WERI-Rb-1 (cell line): ENCODE measurements at regions not wholly inside any gene's neighbourhood (a gene's known extent, or its start where the extent isn't known, plus 50 kb on each side); places are given as distances from the start of the nearest gene placed in this dataset.

Source experiments
- DNase-seq: peaks from one replicate; pipeline ENCODE4 v3.0.0-alpha.2; 2020
- H3K27ac ChIP-seq: fragments of 250-450 bp; sonication (Bioruptor Pico); 2 replicates; pipeline ENCODE4 v1.5.1; 2020; ENCODE audit warnings: mild to moderate bottlenecking, moderate library complexity
- H3K27me3 ChIP-seq: fragments of 250-450 bp; sonication (Bioruptor Pico); 2 replicates; pipeline ENCODE4 v1.5.1; 2021; ENCODE audit warnings: mild to moderate bottlenecking, low read depth, moderate library complexity; ENCODE audit not compliant: insufficient read depth, severe bottlenecking
- H3K36me3 ChIP-seq: fragments of 250-450 bp; sonication (Bioruptor Pico); 2 replicates; pipeline ENCODE4 v1.5.1; 2020; ENCODE audit warnings: mild to moderate bottlenecking, moderate library complexity
- H3K4me3 ChIP-seq: 2 replicates; pipeline ENCODE4 v1.5.1; 2011; ENCODE audit warnings: low read depth, mild to moderate bottlenecking, control low read depth, low read length
- H3K9me3 ChIP-seq: fragments of 250-450 bp; sonication (Bioruptor Pico); 2 replicates; pipeline ENCODE4 v1.5.1; 2021; ENCODE audit warnings: mild to moderate bottlenecking, moderate library complexity; ENCODE audit not compliant: severe bottlenecking
- TF ChIP-seq, protein P1 (sequence below): IDR thresholded peaks from 2 replicates; pipeline ENCODE4 v1.5.1; 2011; ENCODE audit warnings: low read depth, mild to moderate bottlenecking, control low read depth, inconsistent platforms, low read length

DNA sequence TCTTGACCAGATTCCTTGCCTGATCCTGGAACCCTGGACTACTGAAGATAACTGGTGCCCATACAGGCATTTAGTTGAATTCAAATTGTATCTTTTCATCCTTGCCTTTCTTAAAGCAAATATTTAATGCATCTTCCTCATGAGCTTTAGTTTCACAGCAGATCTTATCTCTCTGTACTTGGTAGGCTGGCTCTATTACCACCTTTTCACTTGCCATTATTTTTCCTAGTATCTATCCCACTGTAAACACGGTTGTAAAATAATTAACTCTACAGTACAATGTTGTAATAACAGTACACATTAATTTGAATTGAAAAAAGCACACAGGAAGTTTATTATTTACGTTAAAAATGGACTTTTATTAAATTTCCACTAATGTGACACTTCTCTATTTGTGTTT lies 1286.9 kb downstream of the GRIK2 start:
- H3K27ac ChIP-seq = no peak overlapping the region
- no peaks in the 10 kb centered on the region for H3K9me3 ChIP-seq
- TF ChIP-seq, protein P1, sequence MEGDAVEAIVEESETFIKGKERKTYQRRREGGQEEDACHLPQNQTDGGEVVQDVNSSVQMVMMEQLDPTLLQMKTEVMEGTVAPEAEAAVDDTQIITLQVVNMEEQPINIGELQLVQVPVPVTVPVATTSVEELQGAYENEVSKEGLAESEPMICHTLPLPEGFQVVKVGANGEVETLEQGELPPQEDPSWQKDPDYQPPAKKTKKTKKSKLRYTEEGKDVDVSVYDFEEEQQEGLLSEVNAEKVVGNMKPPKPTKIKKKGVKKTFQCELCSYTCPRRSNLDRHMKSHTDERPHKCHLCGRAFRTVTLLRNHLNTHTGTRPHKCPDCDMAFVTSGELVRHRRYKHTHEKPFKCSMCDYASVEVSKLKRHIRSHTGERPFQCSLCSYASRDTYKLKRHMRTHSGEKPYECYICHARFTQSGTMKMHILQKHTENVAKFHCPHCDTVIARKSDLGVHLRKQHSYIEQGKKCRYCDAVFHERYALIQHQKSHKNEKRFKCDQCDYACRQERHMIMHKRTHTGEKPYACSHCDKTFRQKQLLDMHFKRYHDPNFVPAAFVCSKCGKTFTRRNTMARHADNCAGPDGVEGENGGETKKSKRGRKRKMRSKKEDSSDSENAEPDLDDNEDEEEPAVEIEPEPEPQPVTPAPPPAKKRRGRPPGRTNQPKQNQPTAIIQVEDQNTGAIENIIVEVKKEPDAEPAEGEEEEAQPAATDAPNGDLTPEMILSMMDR = no peak
- no peak for DNase-seq
- no peaks in the 10 kb centered on the region for H3K27me3 ChIP-seq
- no peak overlapping the region for H3K4me3 ChIP-seq
- H3K36me3 ChIP-seq = no peaks in the 10 kb centered on the region

DNA sequence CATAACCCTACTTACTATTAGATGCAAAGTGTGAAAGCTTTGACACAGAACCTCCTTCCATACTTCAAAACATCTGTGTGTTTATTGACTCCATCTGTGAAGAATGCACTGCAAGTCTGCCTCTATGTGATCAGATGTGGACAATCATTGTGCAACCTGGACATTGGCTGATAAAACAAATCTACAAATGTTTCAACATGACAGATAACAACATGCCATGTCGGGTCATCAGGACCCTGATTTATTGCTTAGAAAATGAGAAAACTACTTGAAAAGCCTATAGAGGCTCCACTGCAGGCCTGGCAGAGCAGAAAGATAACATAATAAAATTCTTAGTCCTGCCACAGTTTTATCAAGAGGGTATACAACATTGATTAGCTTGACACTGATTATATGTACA lies 1286.4 kb downstream of the GRIK2 start:
- Histone ChIP-seq H3K9me3 (no peaks in the 10 kb centered on the region), H3K4me3 (no peak overlapping the region), H3K36me3 (no peaks in the 10 kb centered on the region), H3K27ac (no peak overlapping the region), H3K27me3 (no peaks in the 10 kb centered on the region)
- TF ChIP-seq, protein P1 = no peak
- DNase-seq = no peak

DNA sequence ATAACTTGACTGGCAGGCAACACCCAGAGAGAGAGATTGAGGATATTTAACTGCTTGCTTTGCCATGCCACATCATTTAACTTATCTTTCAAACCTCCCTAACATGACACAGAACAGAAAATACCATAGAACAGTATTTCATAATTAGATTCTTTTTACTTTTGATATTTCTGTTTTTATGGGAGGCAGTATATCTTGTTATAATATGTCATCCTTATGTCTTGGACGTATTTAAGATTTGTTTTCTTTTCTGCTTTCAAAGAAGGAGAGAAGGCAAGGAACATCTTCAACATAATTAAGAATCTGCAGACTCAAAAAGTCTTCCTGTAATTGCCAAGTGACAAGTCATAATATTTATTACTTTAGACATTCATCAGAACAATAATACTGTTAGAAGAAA lies 1283.7 kb downstream of the GRIK2 start:
- no peak for DNase-seq
- H3K4me3 ChIP-seq = no peak overlapping the region
- TF ChIP-seq, protein P1 = no peak
- no peaks in the 10 kb centered on the region for H3K36me3 ChIP-seq
- no peak overlapping the region for H3K27ac ChIP-seq
- no peaks in the 10 kb centered on the region for H3K9me3 ChIP-seq
- H3K27me3 ChIP-seq = no peaks in the 10 kb centered on the region

DNA sequence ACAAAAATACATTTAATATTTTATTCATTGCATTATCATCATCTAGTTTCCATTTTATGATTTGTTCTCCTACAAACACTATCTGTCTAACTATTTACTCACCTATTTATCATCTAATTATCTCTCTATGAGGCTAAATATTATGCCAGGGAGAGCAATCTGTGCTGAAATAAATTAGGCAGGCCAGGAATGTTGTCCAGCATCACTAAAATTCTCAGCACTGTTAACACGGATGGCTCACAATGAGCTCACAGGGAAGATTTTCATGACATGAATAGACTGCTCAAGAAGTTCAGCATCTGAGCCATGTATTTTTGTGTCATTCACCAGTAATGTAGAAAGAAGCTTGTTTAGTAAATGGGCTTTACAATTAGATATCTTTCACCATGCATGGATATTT lies 1277.2 kb downstream of the GRIK2 start:
- H3K27ac ChIP-seq = no peak overlapping the region
- H3K27me3 ChIP-seq = no peaks in the 10 kb centered on the region
- no peak for DNase-seq
- no peaks in the 10 kb centered on the region for H3K36me3 ChIP-seq
- H3K4me3 ChIP-seq = no peak overlapping the region
- no peaks in the 10 kb centered on the region for H3K9me3 ChIP-seq
- TF ChIP-seq, protein P1 = no peak

DNA sequence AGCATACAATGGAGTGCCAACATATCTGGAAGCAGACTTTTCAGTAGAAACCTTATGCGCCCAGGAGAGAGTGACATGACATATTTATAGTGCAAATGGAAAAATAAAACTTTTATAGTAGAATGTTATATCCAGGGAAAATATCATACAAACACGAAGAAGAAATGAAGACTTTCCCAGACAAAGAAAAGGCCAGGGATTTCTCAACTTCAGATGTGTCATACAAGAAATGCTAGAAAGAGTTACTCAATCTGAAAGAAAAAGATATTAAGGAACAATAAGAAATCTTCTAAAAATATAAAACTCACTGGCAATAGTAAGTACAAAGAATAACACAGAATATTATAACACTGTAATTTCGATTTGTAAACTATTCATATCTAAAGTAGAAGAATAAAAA lies 1269.3 kb downstream of the GRIK2 start:
- Histone ChIP-seq H3K4me3 (no peak overlapping the region), H3K27ac (no peak overlapping the region), H3K27me3 (no peaks in the 10 kb centered on the region), H3K9me3 (no peaks in the 10 kb centered on the region), H3K36me3 (no peaks in the 10 kb centered on the region)
- DNase-seq = no peak
- TF ChIP-seq, protein P1 = no peak

DNA sequence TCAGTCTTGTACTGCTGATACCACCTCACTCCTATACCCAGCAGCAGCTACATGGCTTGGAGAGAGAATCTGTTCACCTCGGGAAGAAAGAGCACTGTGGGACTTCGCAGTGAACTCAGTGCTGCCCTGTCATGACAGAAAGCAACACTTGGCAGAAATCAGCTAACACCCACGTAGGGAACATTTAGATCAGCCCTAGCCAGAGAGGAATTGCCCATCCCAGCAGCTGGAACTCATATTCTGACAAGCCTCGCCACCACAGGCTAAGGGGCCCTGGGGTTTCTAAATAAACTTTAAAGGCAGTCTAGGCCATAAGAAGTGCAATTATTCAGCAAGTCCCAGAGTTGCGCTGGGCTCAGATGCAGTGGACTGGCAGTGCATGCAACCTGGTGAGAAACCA lies 1266.8 kb downstream of the GRIK2 start:
- TF ChIP-seq, protein P1 = no peak
- H3K27ac ChIP-seq = no peak overlapping the region
- H3K36me3 ChIP-seq = no peaks in the 10 kb centered on the region
- H3K4me3 ChIP-seq = no peak overlapping the region
- H3K27me3 ChIP-seq = no peaks in the 10 kb centered on the region
- no peaks in the 10 kb centered on the region for H3K9me3 ChIP-seq
- no peak for DNase-seq
